Activated T-cell treated with anti-CD3 and anti-CD28 coated beads, Interleukin-2, amount 50 U/mL, for 72 hours (primary cell): ENCODE measurements at regions not wholly inside any gene's neighbourhood (a gene's known extent, or its start where the extent isn't known, plus 50 kb on each side); places are given as distances from the start of the nearest gene placed in this dataset.

ENCODE experiments used
- ATAC-seq, 2 donors: fragments of 150-1000 bp; cut with Tn5 transposase; replicated peaks in 1 of 2; 2 replicates each; pipeline ENCODE4 v1.10.0; 2021; ENCODE audit warnings: moderate library complexity in 2 of 2, mild to moderate bottlenecking in 1 of 2
- DNase-seq, 2 donors: peaks; one replicate each; pipeline ENCODE4 v3.0.0; 2021 to 2022; ENCODE audit warnings: mixed read lengths in 1 of 2
- H3K27ac Mint-ChIP-seq: one replicate; pipeline ENCODE4 v1.8.0; 2022; ENCODE audit warnings: mild to moderate bottlenecking, moderate library complexity, mixed read lengths
- H3K27me3 Mint-ChIP-seq: one replicate; pipeline ENCODE4 v1.8.0; 2022; ENCODE audit warnings: low read depth, mixed read lengths
- H3K36me3 Mint-ChIP-seq, 2 donors: one replicate each; pipeline ENCODE4 v1.8.0; 2022; ENCODE audit warnings: mixed read lengths in 2 of 2, mild to moderate bottlenecking in 1 of 2; ENCODE audit not compliant: insufficient read depth in 2 of 2
- H3K4me1 Mint-ChIP-seq: one replicate; pipeline ENCODE4 v1.8.0; 2022; ENCODE audit warnings: low read depth, mixed read lengths
- H3K4me3 Mint-ChIP-seq, 2 donors: one replicate each; pipeline ENCODE4 v1.8.0; 2022; ENCODE audit warnings: mild to moderate bottlenecking in 2 of 2, mixed read lengths in 2 of 2, moderate library complexity in 2 of 2
- H3K9me3 Mint-ChIP-seq, 2 donors: one replicate each; pipeline ENCODE4 v1.8.0; 2022; ENCODE audit warnings: mixed read lengths in 2 of 2

DNA sequence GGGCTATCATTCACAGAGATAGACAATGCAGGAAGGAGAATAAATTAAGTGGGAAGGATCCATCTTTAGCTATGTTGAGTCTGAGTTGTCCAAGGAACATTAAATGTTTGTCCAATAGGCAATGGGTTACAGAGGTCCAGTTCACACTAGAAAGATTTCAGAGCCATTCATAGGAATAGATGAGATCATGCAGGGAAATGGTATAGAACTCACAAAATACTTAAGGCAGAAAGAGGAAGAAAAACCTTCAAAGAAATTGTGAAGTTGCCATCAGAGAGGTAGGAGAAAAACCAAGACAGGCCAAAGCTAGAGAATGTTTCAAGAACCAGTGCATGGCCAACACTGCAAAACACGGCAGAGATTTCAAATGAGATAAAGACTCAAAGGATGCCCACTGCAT is 94.1 kb downstream of the PHLDA1 start:
- H3K27ac Mint-ChIP-seq = no peak overlapping the region
- ATAC-seq (no peak), DNase-seq (no peak)
- peaks cover 1% of the 10 kb centered on the region for H3K27me3 Mint-ChIP-seq
- H3K4me3 Mint-ChIP-seq = no peak overlapping the region
- peaks cover 23% of the 10 kb centered on the region for H3K4me1 Mint-ChIP-seq
- H3K36me3 Mint-ChIP-seq = peaks cover 1 to 2% of the 10 kb centered on the region in 2 donors
- H3K9me3 Mint-ChIP-seq = peaks cover 0 to 1% of the 10 kb centered on the region in 2 donors

DNA sequence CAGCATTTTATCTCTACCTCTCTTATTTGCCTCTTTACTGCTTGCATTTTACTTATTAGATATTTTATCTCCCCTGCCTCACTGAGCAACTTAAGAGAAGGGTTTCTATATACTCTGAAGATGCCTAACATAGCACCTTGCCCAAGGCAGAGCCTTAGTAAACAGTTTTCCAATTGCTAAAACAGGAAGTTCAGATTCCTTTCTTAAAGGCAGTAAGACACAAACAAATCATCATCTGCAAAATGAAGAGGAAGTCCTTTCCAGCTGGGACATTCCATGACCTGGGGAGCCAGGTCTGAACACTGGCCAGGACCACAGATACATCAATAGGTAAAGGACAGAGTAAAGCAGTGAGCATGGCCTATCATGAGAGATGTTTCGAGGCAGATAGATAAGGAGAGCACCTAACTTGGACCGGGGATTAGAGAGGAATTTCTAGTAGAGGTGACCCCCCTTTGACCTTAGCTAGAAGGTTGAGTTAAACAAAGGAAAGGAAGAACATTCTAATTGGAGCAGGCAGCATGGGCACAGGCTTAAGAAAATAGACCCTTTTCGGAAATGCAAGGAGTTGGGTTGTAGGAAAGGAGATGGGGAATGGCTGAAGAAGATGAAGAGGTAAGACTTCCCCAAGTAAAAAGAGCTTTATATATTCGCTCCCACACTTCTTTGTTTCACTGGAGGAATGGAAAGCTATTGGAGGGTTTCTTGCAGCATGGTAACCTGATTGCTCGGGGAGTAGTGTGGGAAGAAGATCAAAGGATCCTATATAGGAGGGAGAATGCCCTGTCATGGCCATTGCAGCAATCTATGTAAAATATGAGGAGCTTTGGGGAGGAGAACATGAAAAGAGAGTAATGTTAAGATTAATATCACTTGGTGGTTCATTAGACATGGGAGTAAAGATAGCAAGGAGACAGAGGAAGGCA is 94.8 kb downstream of the PHLDA1 start:
- ATAC-seq (no peak), DNase-seq (no peak)
- Mint-ChIP-seq H3K4me3 (no peak overlapping the region), H3K27me3 (peaks cover 8% of the 10 kb centered on the region), H3K4me1 (peaks cover 27% of the 10 kb centered on the region), H3K36me3 (peaks cover 1 to 2% of the 10 kb centered on the region in 2 donors), H3K27ac (no peak overlapping the region), H3K9me3 (peaks cover 0 to 1% of the 10 kb centered on the region in 2 donors)

DNA sequence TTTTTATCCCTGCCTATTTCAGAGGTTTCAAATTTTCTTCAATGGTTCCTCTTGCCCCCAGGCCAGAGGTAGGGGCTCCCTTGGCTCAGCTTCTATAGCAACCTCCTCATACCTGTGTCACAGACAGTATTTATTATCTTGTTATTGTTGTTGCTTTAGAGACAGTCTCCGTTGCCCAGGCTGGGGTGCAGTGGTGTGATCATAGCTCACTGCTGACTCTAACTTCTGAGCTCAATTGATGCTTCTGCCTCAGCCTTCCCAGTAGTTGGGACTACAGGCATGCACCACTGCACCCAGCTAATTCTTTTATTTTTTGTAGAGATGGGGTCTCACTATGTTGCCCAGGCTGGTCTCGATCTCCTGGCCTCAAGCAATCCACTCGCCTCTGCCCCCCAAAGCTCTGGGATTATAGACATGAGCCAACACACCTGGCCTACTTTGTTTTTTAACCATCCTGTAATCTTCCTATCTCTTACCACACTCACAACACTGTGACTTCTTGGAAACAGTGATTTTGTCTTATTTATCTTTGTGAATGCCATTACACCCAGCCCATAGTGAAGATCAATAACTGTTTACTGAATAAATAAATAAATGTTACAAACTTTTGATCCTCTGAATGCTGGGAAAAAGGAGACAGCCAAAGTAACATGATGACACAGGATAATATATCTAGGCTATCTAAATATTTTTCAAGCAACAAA is 95.9 kb downstream of the PHLDA1 start:
- Mint-ChIP-seq H3K36me3 (peaks cover under 1% of the 10 kb centered on the region in 2 donors), H3K27me3 (peaks cover 10% of the 10 kb centered on the region), H3K4me1 (peaks cover 27% of the 10 kb centered on the region), H3K9me3 (peaks cover 0 to 1% of the 10 kb centered on the region in 2 donors), H3K4me3 (no peak overlapping the region), H3K27ac (peak overlapping the region; percentile 30)
- ATAC-seq = no peak
- no peak for DNase-seq

DNA sequence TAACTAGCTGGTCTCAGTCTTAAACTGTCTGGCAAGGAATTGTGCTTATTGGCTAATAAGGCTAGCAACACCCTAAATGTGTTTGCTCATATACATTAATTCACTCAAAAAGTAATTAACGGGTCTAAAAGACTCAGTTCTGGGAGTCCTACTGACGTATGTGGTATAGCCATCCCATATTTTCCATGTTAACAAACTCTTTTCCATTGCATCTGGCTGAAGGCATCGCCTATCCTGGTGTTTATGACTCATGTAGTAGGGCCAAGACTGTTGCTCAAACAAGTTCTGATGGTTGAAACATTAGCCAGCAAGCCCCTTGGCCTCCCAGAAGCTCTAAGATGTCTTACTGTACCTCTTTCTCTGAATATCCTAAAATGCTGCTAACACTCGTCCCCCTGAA is 98.5 kb downstream of the PHLDA1 start:
- peaks cover 38% of the 10 kb centered on the region for H3K4me1 Mint-ChIP-seq
- ATAC-seq = no peak
- no peak overlapping the region for H3K4me3 Mint-ChIP-seq
- no peaks in the 10 kb centered on the region for H3K9me3 Mint-ChIP-seq
- no peaks in the 10 kb centered on the region for H3K36me3 Mint-ChIP-seq
- peaks cover 23% of the 10 kb centered on the region for H3K27me3 Mint-ChIP-seq
- no peak for DNase-seq
- peak overlapping the region; percentile 87 for H3K27ac Mint-ChIP-seq

DNA sequence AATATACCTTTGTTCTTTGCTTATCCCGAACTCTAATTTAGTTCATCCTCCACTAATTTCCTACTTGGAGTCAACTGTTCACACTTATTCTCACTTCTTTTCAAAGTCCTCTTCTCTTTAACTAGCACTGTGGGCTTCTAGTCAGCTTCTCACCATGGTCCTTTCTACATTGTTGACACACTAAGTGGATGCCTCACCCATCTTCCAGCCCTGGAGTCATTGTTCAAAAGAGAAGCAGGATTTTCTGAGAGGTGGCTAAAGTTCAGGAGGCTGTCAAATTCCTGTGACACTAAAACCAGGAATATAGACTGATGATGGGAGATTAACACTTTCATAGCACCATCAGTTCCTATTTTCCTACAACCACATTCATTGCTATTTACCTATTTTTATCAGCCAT is 99.3 kb downstream of the PHLDA1 start:
- peaks cover 38% of the 10 kb centered on the region for H3K4me1 Mint-ChIP-seq
- H3K27me3 Mint-ChIP-seq = peaks cover 30% of the 10 kb centered on the region
- no peak overlapping the region for H3K4me3 Mint-ChIP-seq
- no peak overlapping the region for H3K27ac Mint-ChIP-seq
- H3K9me3 Mint-ChIP-seq = peaks cover 0 to under 1% of the 10 kb centered on the region in 2 donors
- peaks cover 0 to 1% of the 10 kb centered on the region in 2 donors for H3K36me3 Mint-ChIP-seq
- DNase-seq = no peak
- ATAC-seq = no peak

DNA sequence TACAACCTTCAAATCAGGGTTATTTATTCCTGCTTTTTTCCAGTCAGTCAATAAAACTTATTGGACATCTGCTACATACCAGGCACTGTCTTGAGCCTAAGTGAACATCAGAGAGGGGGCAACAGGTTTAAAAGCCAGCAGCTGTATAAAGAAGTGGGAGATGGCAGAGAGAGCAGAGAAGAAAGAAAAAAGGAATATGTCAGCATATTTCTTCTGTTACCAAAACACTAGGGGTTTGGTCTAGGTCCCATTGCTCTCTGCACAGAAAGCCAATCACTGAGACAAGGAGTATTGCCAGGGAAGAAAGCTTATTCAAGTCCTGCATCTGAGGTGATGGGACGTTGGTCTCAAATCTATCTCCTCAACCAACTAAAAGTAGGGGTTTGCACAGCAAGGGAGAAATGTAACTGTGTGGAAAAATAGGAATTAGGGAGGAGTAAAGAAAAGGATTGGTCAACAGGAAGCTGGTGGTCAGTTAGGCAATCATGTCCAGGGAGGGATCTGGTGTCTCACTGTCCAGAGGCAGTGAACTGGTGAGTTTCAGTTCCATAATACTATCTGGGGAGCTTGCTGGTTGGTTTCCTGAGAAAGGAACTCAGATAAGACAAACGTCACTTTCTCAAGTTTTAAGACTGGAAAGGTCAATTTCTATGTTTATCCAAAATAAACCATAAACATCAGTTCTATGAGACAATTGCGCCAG is 107.5 kb downstream of the PHLDA1 start:
- H3K36me3 Mint-ChIP-seq = peaks cover 11 to 20% of the 10 kb centered on the region in 2 donors
- H3K27me3 Mint-ChIP-seq = peaks cover 32% of the 10 kb centered on the region
- H3K27ac Mint-ChIP-seq = no peak overlapping the region
- peaks cover 16% of the 10 kb centered on the region for H3K4me1 Mint-ChIP-seq
- ATAC-seq (no peak), DNase-seq (no peak)
- peak overlapping the region in 1 of 2 donors; percentile 13 for H3K4me3 Mint-ChIP-seq
- H3K9me3 Mint-ChIP-seq = peaks cover 8 to 18% of the 10 kb centered on the region in 2 donors

DNA sequence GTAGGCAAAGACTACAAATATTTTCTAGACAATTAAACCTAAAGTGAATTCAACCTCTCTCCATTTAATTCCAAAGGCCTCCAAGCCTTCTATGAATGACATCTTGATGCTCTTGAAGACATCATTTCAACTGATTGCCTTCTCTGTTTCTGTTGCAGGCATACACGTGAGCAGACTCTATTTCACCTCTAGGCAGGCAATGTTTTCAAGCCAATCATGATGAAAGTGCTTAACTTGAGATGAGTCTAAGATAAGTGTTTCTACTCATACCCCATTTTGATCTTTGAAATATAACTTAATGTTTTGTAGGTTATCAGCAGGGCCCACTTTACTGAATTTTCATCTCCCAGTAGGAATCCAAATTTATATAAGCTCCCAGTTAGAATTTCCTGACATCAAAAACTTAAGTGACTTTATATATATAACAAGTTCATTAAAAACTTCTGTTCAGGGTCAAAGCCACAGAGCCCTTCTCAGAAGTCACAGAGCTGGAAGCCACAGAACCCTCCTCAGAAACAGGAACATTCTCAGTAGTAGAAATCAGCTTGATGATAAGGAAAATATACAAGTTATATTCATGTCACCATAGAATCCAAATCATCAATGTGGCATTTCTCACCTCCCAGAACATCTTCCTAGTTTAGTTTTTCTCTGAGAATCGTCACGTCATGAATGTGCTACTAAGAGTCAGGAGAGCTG is 108.5 kb downstream of the PHLDA1 start:
- Mint-ChIP-seq H3K4me3 (no peak overlapping the region), H3K36me3 (peaks cover 11 to 20% of the 10 kb centered on the region in 2 donors), H3K27ac (no peak overlapping the region), H3K9me3 (peaks cover 8 to 18% of the 10 kb centered on the region in 2 donors), H3K27me3 (peaks cover 28% of the 10 kb centered on the region), H3K4me1 (peaks cover 13% of the 10 kb centered on the region)
- DNase-seq = no peak
- no peak for ATAC-seq

DNA sequence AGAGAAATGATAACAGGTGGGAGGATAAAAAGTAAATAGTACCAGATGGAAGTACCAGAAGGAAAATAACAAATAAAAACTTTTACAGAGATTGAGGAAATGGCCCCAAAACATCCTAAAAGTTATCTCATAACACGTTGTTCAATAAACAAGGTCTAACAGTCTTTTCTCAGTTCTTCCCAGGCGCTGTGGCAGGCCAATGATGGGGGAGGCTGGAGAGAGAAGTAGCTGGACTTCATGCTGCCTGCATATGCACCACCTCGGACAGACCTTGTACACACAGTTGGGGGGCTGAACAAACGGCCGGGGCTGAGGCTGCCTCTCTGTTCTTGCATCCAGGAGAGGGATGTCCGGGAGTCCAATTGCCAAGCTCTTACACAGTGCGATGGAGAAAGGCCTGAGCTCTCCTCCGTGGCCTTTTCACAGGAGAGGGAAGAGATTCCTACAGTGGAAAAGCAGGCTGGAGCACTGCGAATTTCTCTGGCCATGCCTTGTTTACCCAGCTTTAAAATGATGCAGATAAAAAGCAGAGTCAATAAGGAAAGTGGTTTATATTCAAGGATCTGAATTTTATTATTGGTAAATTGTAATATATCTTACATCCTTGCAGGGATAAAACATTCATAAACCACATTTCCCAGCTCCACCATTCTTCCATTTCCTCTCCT is 109.8 kb downstream of the PHLDA1 start:
- Mint-ChIP-seq H3K27me3 (peaks cover 21% of the 10 kb centered on the region), H3K9me3 (peaks cover 8 to 16% of the 10 kb centered on the region in 2 donors), H3K36me3 (peaks cover 11 to 17% of the 10 kb centered on the region in 2 donors), H3K27ac (no peak overlapping the region), H3K4me1 (peaks cover 20% of the 10 kb centered on the region), H3K4me3 (no peak overlapping the region)
- DNase-seq (no peak), ATAC-seq (no peak)

DNA sequence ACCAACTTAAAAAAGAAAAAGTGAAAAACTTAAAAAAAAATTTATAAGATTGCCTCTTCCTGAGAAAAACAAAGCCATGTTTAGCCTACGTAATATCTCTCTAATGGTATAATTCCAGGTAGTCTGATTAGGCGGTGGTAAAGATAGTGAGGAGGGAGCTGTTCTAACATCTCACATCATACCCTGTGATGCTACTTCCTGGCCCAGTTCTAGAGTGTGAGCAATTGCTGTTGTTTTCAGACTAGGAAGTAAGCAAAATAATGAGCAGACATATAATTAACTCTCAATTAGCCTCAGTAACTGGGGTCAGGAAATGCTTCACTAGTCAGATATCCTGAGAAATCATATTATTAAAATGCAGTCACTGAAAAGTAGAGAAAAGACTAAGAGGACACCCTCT is 113.9 kb downstream of the PHLDA1 start:
- Mint-ChIP-seq H3K27me3 (peaks cover 16% of the 10 kb centered on the region), H3K9me3 (peaks cover 0 to 1% of the 10 kb centered on the region in 2 donors), H3K4me3 (no peak overlapping the region), H3K27ac (no peak overlapping the region), H3K36me3 (no peaks in the 10 kb centered on the region), H3K4me1 (peaks cover 42% of the 10 kb centered on the region)
- DNase-seq = no peak
- no peak for ATAC-seq

DNA sequence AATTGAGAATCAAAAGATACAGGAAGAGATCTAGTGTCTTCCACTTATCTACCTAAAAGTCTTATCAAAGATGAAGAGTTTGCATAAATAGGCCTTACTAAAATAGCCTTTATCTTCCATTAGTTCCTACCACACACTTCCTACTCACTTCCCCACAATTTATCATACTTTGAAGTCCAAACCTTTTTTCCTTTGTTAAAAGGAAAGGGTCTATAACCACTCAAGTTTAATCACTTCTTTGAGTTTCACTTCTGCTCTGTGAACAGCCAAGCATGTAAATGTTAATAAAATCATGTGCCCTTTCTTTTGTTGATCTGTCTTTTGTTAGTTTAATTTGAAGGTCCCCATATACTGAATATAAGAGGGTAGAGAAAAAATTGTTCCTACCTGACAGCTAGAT is 114.5 kb downstream of the PHLDA1 start:
- H3K4me1 Mint-ChIP-seq = peaks cover 38% of the 10 kb centered on the region
- H3K9me3 Mint-ChIP-seq = no peaks in the 10 kb centered on the region
- no peak for DNase-seq
- no peak overlapping the region for H3K27ac Mint-ChIP-seq
- no peak for ATAC-seq
- H3K4me3 Mint-ChIP-seq = no peak overlapping the region
- H3K27me3 Mint-ChIP-seq = peaks cover 13% of the 10 kb centered on the region
- H3K36me3 Mint-ChIP-seq = no peaks in the 10 kb centered on the region

DNA sequence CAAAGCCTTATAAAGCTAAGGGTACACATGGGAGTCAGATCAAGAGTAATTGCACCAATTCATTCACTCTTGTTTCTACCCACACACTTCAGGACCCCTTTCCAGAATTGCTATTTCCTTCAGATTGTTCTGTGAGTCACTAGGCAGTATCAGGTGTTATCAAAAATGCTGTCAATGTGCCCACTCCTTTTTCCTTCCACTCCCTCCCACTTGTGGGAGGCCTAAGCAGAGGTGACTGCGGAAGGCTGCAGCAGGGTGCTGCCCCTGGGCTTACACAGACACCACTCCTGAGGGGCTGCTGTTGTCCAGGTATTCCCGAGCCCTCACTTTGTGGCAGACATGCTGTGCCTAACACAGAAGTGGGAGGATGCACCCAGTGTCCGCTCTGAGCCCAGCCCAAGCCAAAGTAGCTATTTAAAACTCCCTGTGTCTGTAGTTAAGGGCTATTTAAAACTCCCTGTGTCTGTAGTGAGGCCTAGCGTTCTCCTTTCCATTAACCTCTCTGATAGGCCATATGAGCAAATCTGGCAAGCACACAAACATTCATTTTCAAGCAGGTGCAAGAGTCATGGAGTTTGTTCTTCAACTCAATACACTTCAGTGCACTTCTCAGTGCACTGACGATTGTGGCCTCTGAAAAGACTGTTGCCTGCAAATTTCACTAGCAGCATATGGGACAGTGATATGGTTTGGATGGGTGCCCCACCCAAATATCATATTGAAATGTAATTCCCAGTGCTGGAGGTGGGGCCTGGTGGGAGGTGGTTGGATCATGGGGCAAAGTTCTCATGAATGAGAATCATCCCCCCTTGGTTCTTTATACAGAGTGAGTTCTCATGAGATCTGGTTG is 117.8 kb downstream of the PHLDA1 start:
- DNase-seq = peak; percentile 39 to 51
- Mint-ChIP-seq H3K27me3 (peaks cover 10% of the 10 kb centered on the region), H3K36me3 (no peaks in the 10 kb centered on the region), H3K4me3 (peak overlapping the region; percentile 11 to 31), H3K27ac (no peak overlapping the region), H3K9me3 (no peaks in the 10 kb centered on the region), H3K4me1 (peaks cover 36% of the 10 kb centered on the region)
- peak; percentile 94 for ATAC-seq
